Stimulated activated CD8-positive, alpha-beta memory T cell treated with anti-CD3 and anti-CD28 coated beads, Interleukin-2, amount 100 ng/mL, for 1 hour (primary cell): ENCODE measurements at regions not wholly inside any gene's neighbourhood (a gene's known extent, or its start where the extent isn't known, plus 50 kb on each side); places are given as distances from the start of the nearest gene placed in this dataset.
"Not testable (repeated sequence)": the region's sequence is repeated elsewhere in the genome, so short reads cannot be mapped to it uniquely, and the experiment has no call there.

Source experiments
- DNase-seq, 2 donors: peaks; one replicate each; pipeline ENCODE4 v3.0.0-alpha.2; 2020; ENCODE audit warnings: low read depth in 2 of 2

- DNase-seq = no peak
These were observed 57.0 kb upstream of the MSN start for GRCh38 chrX:65610481-65610880.

DNA sequence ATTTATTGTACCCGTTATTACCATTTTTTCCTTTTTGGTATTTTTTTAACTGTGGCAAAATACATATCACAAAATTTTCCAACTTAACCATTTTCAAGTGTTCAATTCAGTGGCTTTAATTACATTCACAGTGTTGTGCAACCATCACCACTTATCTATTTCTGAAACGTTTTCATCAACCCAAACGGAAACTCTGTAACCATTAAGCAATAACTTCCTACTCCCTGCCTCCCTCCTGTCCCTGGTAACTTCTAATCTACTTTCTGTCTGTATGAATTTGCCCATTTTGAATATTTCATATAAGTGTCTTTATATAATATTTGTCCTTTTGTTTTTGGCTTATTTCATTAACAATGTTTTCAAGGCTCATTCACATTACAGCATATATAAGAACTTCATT lies 57.4 kb upstream of the MSN start:
- no peak for DNase-seq

DNA sequence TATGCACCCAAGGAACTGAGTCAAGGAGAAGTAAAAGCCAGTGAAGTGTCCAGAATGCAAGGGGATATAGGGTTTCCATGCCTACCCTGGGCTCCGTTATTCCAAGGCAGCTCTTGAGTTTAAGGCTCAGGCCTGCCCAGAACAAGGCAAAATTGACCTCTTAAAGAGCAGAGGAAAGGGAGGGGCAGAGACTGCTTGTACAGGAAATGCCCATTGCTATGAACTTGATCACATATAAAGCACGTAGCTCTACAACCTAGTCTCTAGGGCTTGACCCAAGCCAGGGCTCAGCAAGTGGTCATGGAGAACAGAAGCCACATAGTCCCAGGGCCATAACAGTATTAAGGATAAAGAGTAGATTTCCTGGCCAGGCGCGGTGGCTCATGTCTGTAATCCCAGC lies 58.2 kb upstream of the MSN start:
- no peak for DNase-seq

GRCh38 chrX:65608026-65608425 lies 59.4 kb upstream of the MSN start:
- DNase-seq = no peak

DNA sequence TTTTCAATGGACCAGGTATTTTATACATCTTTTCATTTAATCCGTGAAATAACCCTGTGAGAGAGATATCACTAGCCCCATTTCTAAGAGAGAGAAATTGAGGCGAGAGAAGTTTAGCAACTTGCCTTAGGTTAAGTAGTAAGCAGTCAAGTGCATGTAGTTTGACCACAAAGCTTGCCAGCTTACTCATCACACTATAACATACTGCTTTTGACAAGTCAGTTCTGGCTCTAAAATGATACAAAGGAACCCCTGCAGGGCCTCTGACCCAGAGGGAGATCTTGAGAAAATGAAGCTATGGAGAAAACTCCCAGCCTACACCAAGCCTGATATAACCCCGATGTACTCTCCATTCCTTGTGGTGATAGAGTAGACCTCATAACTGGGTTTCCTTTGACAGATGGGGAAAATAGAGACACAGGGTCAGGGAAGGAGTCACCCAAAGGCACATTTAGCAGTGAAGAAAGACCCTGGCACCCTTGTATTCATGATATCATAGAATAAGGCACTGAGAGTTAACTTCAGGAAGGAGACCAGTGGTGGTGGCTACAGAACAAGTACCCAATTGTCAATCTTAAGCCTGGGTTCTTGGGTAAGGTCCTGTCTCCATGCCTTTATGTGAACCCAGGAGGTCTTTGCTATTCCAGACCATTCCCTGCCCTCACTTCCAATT lies 60.2 kb upstream of the MSN start:
- no peak for DNase-seq

DNA sequence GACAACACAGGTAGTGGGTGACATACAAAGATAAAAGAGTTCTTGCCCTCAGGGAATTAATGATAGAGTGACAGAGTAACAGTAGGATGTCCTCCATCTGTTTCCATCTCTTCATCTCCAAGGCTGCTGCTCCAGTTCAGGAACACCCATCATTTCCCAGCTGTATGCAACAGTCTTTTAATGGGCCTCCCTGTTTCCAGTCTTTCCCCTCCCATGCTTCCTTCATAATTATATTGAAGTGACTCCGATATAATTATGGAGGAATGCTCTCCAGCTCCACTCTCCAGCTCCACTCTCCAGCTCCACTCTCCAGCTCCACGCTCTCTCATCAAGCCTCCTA lies 65.3 kb upstream of the MSN start:
- DNase-seq = no peak

DNA sequence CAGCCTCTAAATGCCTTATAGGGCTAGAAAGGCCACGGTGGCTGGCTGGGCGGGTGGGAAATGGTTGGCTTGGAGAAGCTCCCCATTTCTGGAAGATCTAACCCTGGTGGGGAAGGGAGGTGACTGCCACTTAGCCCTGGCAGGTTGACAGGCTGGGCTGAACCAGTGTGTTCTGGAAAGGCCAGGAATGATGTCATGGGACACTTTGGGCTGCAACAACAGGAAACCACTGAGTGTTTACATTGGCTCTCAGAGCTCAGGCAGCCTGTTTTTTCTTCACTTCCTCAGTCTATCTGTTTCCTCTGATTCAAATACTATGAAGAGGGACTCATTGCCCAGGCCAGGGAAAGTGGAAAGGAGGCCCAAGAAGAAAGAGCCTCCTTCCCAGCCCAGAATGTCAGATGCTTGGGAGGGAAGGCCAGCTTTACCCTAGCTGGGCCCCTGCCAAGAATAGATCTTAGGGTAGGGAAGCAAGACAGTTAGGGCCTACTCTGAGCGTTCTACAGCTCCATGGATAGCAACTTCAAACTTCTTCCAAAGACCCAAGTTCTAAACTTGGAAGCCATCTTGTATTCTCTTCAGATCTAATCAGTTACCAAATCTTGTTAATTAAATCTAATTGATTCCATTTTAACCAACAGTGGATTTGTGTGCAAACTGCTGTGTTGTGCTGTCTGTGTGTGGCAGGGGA lies 65.8 kb upstream of the MSN start:
- DNase-seq = peak in 1 of 2 donors; percentile 14

GRCh38 chrX:65601126-65601525 lies 66.3 kb upstream of the MSN start:
- DNase-seq = no peak

DNA sequence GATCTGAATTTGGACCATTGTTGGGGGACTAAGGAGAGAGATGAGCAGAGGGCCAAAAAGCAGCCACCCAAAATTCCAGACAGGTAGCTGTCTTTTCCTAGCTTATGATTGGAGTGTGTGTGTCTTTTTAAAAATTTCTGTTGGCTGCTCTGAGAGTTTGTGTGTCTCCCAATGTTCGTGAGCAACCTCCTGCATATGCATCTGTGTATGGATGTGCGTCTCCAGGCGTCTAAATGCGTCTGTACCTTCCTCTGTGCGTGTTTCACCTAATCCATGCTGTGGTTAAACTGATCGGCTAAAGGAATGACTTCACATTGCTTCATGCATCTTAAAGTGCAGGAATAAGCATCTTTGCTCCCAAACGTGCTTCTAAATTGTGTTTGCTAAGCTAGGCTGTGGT lies 65.5 kb upstream of the LAS1L start:
- no peak for DNase-seq

- DNase-seq = no peak
These were observed 64.1 kb upstream of the LAS1L start for GRCh38 chrX:65598559-65599147.

GRCh38 chrX:65596270-65597034 lies 61.9 kb upstream of the LAS1L start:
- peak in 1 of 2 donors; percentile 26 for DNase-seq

DNA sequence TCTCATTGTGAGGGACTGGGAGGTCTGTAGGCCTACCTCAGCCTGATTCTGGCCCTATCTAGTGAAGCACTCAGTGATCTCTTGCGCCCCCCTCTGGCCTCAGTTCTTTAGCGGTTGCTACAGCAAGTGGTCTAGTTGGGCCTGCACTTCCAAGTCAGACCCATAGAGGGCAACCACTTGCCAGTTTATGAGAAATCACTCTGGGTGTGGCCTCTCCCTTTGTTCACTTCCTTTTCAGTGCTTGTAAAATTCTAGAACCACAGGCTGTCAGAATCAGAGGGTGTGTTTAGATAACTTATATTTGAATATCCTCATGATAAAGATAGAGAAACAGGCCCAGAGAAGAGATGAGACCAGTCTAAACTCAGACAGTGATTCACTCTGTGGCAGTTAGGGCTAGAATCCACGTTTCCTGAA lies 60.9 kb upstream of the LAS1L start:
- DNase-seq = peak; percentile 82 to 83

DNA sequence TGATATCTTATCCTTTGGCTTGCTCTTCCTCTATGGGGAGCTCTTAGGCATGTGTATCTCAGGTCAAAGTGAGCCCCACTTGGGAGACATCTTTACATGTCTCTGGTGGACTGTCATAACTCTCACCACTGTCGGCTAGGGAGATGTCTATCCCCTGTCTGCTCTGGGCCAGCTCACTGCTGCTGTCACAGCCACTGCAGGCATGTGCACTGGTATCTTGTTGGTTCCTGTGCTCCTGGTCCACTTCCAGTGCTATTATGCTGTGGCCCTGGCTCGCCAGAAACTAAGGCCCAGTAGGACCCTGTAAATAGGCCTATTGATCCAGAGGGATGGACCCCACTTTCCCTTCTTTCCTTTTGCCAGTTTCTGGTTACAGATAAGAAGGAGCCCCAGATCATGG lies 56.6 kb upstream of the LAS1L start:
- DNase-seq = no peak

DNA sequence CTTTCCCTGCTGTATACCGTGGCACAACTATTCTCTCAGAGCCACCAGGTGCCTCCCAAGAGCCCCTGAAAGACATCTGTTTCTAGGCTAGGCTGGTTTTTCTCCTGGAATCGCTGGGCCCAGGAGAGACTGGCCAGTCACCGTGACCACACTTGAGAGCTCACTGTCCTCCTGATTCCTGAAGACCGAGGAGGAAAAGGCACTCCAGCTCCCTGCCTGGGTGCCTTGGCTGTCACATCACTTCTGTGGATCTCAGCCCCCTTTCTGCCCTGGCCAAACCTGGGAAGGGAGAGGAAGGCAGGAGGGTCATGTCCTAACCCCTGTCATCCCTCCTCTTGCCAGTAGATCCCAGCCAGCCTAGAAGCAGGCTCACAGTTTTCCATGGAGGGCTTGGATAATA lies 54.7 kb upstream of the LAS1L start:
- no peak for DNase-seq

GRCh38 chrX:65588795-65589194 lies 54.2 kb upstream of the LAS1L start:
- DNase-seq = no peak

DNA sequence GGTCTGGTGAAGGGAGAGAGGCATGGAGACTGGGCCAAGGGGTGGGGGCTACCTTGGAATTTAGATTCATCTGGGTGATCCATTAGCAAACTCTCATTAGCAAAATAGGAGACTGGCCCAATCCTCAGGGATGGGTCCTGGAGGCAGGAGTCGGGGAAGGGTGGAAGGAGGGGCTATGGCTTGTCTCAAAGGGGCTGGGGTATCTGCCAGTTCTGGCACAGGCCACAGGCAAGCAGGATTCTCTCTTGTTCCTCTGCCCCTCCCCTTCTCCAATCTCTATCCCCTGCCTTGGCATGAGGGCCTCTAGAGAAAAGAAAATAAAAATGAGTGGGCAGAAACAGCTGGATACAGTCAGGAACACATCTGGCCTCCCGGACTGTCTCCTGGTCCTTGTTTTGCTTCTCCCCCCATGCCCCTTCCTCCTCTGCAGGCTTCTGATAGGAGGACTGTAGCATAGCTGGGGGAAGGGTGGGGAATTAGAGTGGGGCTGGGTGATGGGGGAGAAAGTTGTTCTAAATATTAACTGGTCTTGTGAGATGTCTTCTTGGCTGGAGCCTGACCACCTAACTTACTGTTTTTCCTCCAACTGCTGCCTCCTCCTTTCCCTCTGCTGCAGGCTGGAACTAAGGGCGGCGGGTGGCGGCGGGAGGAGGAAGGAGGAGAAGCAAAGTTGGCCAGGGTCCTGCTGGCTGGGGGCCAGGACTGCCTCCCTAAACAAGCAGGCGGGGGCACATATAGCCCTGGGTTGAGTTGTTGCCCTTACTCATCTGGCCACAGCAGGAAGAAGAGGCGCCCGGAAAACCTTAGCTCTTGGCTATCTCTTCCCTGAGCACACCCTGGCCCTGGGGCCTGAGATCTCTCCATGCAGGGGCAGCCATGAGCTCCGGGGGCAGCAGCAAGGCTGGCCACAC lies 53.3 kb upstream of the LAS1L start:
- DNase-seq = no peak

DNA sequence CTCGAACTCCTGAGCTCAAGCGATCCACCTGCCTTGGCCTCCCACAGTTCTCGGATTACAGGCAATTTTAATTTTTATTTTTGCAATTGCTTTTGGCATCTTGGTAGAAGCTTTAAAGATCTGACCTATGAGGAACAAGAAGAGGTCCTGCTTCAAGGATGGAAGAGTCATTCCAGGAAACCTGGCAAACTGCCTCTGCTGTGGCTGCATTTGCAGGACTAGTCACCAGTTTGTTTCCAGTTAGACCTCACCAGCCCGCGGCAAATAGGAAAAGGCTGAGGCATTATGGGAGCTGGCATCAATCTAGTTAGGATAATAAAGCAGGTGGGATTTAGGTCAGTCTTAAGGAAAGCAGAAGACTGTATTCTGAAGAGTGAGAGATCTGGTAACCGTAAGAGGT lies 51.9 kb upstream of the LAS1L start:
- DNase-seq = no peak

- DNase-seq = not testable (repeated sequence)
These were observed 50.6 kb upstream of the LAS1L start for GRCh38 chrX:65585226-65585625.
